DOHH2 (cell line): ENCODE measurements at regions not wholly inside any gene's neighbourhood (a gene's known extent, or its start where the extent isn't known, plus 50 kb on each side); places are given as distances from the start of the nearest gene placed in this dataset.

Experiments
- H3F3A ChIP-seq: fragments of 200-600 bp; sonication (generic), shearing (Covaris generic); 2 replicates; pipeline ENCODE4 v1.6.0; 2016; ENCODE audit warnings: antibody characterized with exemption, mild to moderate bottlenecking; ENCODE audit not compliant: control insufficient read depth, insufficient read depth
- H3K27ac ChIP-seq: fragments of 200-600 bp; sonication (generic); 2 replicates; pipeline ENCODE4 v1.5.1; 2014; ENCODE audit warnings: low read depth, mild to moderate bottlenecking, low read length, moderate library complexity
- H3K27me3 ChIP-seq: fragments of 200-600 bp; sonication (generic); 2 replicates; pipeline ENCODE4 v1.6.1; 2014; ENCODE audit warnings: mild to moderate bottlenecking, low read length, mixed read lengths; ENCODE audit not compliant: control insufficient read depth
- H3K36me3 ChIP-seq: fragments of 200-600 bp; sonication (generic); 2 replicates; pipeline ENCODE4 v1.6.1; 2014; ENCODE audit warnings: mild to moderate bottlenecking, low read length, moderate library complexity, mixed read lengths; ENCODE audit not compliant: control insufficient read depth
- H3K4me1 ChIP-seq: fragments of 200-600 bp; sonication (generic); 2 replicates; pipeline ENCODE4 v1.6.1; 2014; ENCODE audit warnings: mild to moderate bottlenecking, low read length, mixed read lengths; ENCODE audit not compliant: control insufficient read depth
- H3K4me2 ChIP-seq: fragments of 200-600 bp; sonication (generic); 2 replicates; pipeline ENCODE4 v1.6.0; 2014; ENCODE audit warnings: mild to moderate bottlenecking, low read length, moderate library complexity
- H3K4me3 ChIP-seq: fragments of 200-600 bp; sonication (generic); 2 replicates; pipeline ENCODE4 v1.5.1; 2014; ENCODE audit warnings: mild to moderate bottlenecking, low read length, mixed read lengths
- H3K79me2 ChIP-seq: fragments of 200-600 bp; sonication (generic); 2 replicates; pipeline ENCODE4 v1.6.1; 2014; ENCODE audit warnings: mild to moderate bottlenecking, low read length, mixed read lengths; ENCODE audit not compliant: control insufficient read depth
- H3K9me2 ChIP-seq: fragments of 200-600 bp; sonication (generic); replicated peaks from 2 replicates; pipeline ENCODE4 v1.6.1; 2014; ENCODE audit warnings: mild to moderate bottlenecking, low read length, mixed read lengths; ENCODE audit not compliant: control insufficient read depth
- H3K9me3 ChIP-seq: fragments of 200-600 bp; sonication (generic); 2 replicates; pipeline ENCODE4 v1.6.1; 2014; ENCODE audit warnings: antibody characterized with exemption, low read length, mixed read lengths; ENCODE audit not compliant: control insufficient read depth, insufficient read depth
- H4K20me1 ChIP-seq: fragments of 200-600 bp; sonication (generic); 2 replicates; pipeline ENCODE4 v1.6.0; 2014; ENCODE audit warnings: low read depth, mild to moderate bottlenecking, antibody characterized with exemption, low read length, moderate library complexity; ENCODE audit not compliant: control insufficient read depth, insufficient read depth
- EZH2phosphoT487 ChIP-seq: fragments of 200-600 bp; sonication (generic); IDR thresholded peaks from 2 replicates; pipeline ENCODE4 v1.6.1; 2017; ENCODE audit warnings: borderline replicate concordance, mild to moderate bottlenecking, antibody characterized with exemption, low read length, moderate library complexity, mixed read lengths
- TF ChIP-seq, protein P1 (sequence below): fragments of 200-600 bp; sonication (generic); IDR thresholded peaks from one replicate; pipeline ENCODE4 v1.5.1; 2014; ENCODE audit warnings: antibody characterized with exemption, mild to moderate bottlenecking, low read depth, low read length; ENCODE audit not compliant: poor library complexity, severe bottlenecking

DNA sequence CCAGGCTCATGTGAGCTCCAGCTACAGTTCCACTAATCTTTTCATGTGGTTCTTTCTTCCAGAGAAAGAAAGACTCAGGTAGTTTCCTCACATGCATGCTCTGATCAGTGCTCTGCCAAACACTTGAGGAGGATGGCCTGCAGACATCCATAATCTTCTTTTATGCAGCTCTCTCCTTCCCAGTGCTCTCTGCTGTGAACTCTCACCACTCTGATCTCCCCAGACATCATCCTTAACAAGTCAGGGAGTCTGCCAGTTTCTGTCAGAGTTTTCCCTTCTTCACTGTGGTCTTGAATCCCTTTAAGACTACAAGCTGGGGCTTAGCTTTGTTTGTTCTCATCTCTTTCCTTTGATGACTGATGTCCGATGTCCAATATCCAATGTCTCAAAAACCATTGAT is 203.4 kb upstream of the PRKCQ start:
- TF ChIP-seq, protein P1, sequence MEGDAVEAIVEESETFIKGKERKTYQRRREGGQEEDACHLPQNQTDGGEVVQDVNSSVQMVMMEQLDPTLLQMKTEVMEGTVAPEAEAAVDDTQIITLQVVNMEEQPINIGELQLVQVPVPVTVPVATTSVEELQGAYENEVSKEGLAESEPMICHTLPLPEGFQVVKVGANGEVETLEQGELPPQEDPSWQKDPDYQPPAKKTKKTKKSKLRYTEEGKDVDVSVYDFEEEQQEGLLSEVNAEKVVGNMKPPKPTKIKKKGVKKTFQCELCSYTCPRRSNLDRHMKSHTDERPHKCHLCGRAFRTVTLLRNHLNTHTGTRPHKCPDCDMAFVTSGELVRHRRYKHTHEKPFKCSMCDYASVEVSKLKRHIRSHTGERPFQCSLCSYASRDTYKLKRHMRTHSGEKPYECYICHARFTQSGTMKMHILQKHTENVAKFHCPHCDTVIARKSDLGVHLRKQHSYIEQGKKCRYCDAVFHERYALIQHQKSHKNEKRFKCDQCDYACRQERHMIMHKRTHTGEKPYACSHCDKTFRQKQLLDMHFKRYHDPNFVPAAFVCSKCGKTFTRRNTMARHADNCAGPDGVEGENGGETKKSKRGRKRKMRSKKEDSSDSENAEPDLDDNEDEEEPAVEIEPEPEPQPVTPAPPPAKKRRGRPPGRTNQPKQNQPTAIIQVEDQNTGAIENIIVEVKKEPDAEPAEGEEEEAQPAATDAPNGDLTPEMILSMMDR, result no peak
- no peak for TF ChIP-seq EZH2phosphoT487
- no peaks in the 10 kb centered on the region for H3K36me3 ChIP-seq
- no peak overlapping the region for H3K27ac ChIP-seq
- no peaks in the 10 kb centered on the region for H3K9me2 ChIP-seq
- peaks cover 7% of the 10 kb centered on the region for H3K27me3 ChIP-seq
- no peaks in the 10 kb centered on the region for H4K20me1 ChIP-seq
- H3K9me3 ChIP-seq, result no peaks in the 10 kb centered on the region
- no peaks in the 10 kb centered on the region for H3F3A ChIP-seq
- H3K79me2 ChIP-seq, result no peaks in the 10 kb centered on the region
- no peak overlapping the region for H3K4me2 ChIP-seq
- H3K4me1 ChIP-seq, result no peaks in the 10 kb centered on the region
- H3K4me3 ChIP-seq, result no peak overlapping the region

DNA sequence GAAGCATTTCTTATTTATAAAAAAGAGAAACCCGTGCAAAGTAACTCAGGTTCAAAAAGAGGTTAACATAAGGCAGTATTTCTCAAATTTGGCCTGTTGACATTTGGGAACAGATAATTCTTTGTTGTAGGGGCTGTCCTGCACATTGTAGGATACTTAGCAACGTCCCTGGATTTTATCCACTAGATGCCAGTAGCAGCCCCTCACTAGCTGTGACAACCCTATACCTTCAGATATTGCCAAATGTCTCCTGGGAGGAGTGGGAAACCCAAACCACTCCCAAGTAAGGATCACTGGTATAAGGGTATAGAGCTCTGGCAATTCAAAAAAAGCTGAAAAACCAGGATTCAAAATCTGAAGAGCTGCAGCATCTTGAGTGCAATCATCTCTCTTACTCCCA is 202.3 kb upstream of the PRKCQ start:
- no peaks in the 10 kb centered on the region for H3K9me3 ChIP-seq
- TF ChIP-seq, protein P1, result no peak
- no peak for TF ChIP-seq EZH2phosphoT487
- H3K4me3 ChIP-seq, result no peak overlapping the region
- no peak overlapping the region for H3K4me2 ChIP-seq
- no peak overlapping the region for H3K27ac ChIP-seq
- H3K79me2 ChIP-seq, result no peaks in the 10 kb centered on the region
- H4K20me1 ChIP-seq, result no peaks in the 10 kb centered on the region
- no peaks in the 10 kb centered on the region for H3K36me3 ChIP-seq
- no peaks in the 10 kb centered on the region for H3F3A ChIP-seq
- H3K9me2 ChIP-seq, result no peaks in the 10 kb centered on the region
- H3K4me1 ChIP-seq, result no peaks in the 10 kb centered on the region
- peaks cover 7% of the 10 kb centered on the region for H3K27me3 ChIP-seq

DNA sequence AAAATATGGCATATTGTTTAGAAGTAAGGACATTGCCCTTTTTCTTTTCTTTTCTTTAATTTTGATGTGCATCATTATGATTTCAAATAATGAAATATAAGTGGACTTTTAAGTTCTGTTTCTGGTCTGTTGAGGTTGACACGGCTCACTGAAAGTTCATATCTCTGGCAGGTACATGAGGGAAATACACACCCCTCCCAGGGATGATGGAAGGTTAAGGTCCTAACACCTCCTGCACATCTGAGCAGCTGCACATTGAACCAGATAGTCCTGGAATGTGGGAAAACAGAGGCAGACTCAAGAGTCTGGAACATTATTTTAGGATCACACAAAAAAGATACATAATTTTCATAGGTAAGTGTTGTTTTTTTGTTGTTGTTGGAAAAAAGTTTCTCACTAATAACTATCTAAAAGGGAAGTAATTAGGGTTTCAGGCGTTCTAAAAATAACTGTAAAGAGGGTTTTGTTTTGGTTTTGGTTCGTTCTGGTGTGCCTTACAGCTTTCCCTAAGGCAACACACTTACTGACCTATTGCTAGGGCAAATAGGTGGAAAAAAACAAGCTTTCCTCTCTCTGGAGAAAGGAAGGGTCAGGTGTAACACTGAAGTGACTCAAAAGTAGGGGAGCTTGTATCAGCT is 201.2 kb upstream of the PRKCQ start:
- Histone ChIP-seq H3K4me2 (no peak overlapping the region), H3K4me3 (no peak overlapping the region)

More for the DNA sequence above, 201.2 kb upstream of the PRKCQ start:
- H3K4me1 ChIP-seq, result no peaks in the 10 kb centered on the region
- H3K36me3 ChIP-seq, result no peaks in the 10 kb centered on the region
- no peak for TF ChIP-seq EZH2phosphoT487
- TF ChIP-seq, protein P1, result no peak
- no peaks in the 10 kb centered on the region for H3K79me2 ChIP-seq
- no peak overlapping the region for H3K27ac ChIP-seq
- no peaks in the 10 kb centered on the region for H4K20me1 ChIP-seq
- peaks cover 7% of the 10 kb centered on the region for H3K27me3 ChIP-seq
- H3F3A ChIP-seq, result no peaks in the 10 kb centered on the region
- H3K9me2 ChIP-seq, result no peaks in the 10 kb centered on the region
- no peaks in the 10 kb centered on the region for H3K9me3 ChIP-seq
